Osteoblast (primary cell): ENCODE measurements at regions not wholly inside any gene's neighbourhood (a gene's known extent, or its start where the extent isn't known, plus 50 kb on each side); places are given as distances from the start of the nearest gene placed in this dataset.

Experiments
- DNase-seq: peaks from one replicate; pipeline ENCODE4 v3.0.0; 2011; ENCODE audit warnings: low spot score, mixed read lengths; ENCODE audit not compliant: insufficient read length; ENCODE audit errors: missing footprints
- H2AFZ ChIP-seq: 2 replicates; pipeline ENCODE4 v1.6.0; 2011; ENCODE audit warnings: mild to moderate bottlenecking, low read length
- H3K27ac ChIP-seq: 2 replicates; pipeline ENCODE4 v1.5.1; 2011; ENCODE audit warnings: mild to moderate bottlenecking, low read depth, low read length, moderate library complexity
- H3K27me3 ChIP-seq: 2 replicates; pipeline ENCODE4 v1.6.0; 2012; ENCODE audit warnings: mild to moderate bottlenecking, control low read depth, inconsistent platforms, low read length, moderate library complexity; ENCODE audit not compliant: insufficient read depth
- H3K36me3 ChIP-seq: 2 replicates; pipeline ENCODE4 v1.5.1; 2011; ENCODE audit warnings: mild to moderate bottlenecking, low read length, control low read depth, moderate library complexity; ENCODE audit not compliant: insufficient read depth
- H3K4me1 ChIP-seq: 2 replicates; pipeline ENCODE4 v1.5.1; 2011; ENCODE audit warnings: mild to moderate bottlenecking, low read length, control low read depth, moderate library complexity; ENCODE audit not compliant: insufficient read depth
- H3K4me2 ChIP-seq: 2 replicates; pipeline ENCODE4 v1.6.0; 2011; ENCODE audit warnings: mild to moderate bottlenecking, low read length; ENCODE audit not compliant: insufficient read depth
- H3K4me3 ChIP-seq: fragments of 200-600 bp; sonication (generic); 3 replicates; pipeline ENCODE4 v1.5.1; 2012; ENCODE audit warnings: mild to moderate bottlenecking, low read length, inconsistent platforms; ENCODE audit not compliant: insufficient read depth
- H3K79me2 ChIP-seq: 2 replicates; pipeline ENCODE4 v1.6.0; 2012; ENCODE audit warnings: mild to moderate bottlenecking, low read length, control low read depth, inconsistent platforms; ENCODE audit not compliant: insufficient read depth
- H3K9me3 ChIP-seq: 2 replicates; pipeline ENCODE4 v1.5.1; 2011; ENCODE audit warnings: low read depth, low read length, control low read depth
- H4K20me1 ChIP-seq: 2 replicates; pipeline ENCODE4 v1.6.0; 2012; ENCODE audit warnings: mild to moderate bottlenecking, low read length, control low read depth; ENCODE audit not compliant: insufficient read depth
- TF ChIP-seq, protein P1 (sequence below): IDR thresholded peaks from 2 replicates; pipeline ENCODE4 v1.5.1; 2011; ENCODE audit warnings: mild to moderate bottlenecking, low read depth, low read length, moderate library complexity; ENCODE audit errors: extremely low read depth

DNA sequence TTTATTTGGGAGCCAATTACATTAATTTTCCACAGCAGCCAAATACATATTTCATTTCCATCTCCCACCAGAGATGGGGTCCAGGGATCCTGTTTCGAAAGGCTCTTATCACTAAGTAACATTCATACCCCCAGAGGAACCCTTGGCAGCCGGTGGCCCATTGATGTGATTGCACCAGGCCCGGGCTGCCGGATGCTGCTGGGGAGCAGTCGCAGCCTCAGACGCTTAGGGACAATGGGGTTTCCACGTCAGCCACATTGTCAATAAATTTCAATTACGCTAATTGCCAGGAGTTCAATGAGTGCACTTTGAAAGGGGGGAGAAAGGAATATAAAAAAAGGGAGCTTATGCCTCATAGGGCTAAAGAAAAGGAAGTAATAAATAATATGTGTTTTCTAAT is 478.8 kb upstream of the ADAMTS16 start:
- no peaks in the 10 kb centered on the region for H3K79me2 ChIP-seq
- no peak overlapping the region for H3K27ac ChIP-seq
- H3K4me2 ChIP-seq: no peak overlapping the region
- no peaks in the 10 kb centered on the region for H3K9me3 ChIP-seq
- H3K27me3 ChIP-seq: no peaks in the 10 kb centered on the region
- H4K20me1 ChIP-seq: no peaks in the 10 kb centered on the region
- H3K36me3 ChIP-seq: no peaks in the 10 kb centered on the region
- no peak for DNase-seq
- no peak overlapping the region for H3K4me3 ChIP-seq
- H2AFZ ChIP-seq: no peak overlapping the region
- TF ChIP-seq, protein P1, sequence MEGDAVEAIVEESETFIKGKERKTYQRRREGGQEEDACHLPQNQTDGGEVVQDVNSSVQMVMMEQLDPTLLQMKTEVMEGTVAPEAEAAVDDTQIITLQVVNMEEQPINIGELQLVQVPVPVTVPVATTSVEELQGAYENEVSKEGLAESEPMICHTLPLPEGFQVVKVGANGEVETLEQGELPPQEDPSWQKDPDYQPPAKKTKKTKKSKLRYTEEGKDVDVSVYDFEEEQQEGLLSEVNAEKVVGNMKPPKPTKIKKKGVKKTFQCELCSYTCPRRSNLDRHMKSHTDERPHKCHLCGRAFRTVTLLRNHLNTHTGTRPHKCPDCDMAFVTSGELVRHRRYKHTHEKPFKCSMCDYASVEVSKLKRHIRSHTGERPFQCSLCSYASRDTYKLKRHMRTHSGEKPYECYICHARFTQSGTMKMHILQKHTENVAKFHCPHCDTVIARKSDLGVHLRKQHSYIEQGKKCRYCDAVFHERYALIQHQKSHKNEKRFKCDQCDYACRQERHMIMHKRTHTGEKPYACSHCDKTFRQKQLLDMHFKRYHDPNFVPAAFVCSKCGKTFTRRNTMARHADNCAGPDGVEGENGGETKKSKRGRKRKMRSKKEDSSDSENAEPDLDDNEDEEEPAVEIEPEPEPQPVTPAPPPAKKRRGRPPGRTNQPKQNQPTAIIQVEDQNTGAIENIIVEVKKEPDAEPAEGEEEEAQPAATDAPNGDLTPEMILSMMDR: no peak
- H3K4me1 ChIP-seq: no peaks in the 10 kb centered on the region

DNA sequence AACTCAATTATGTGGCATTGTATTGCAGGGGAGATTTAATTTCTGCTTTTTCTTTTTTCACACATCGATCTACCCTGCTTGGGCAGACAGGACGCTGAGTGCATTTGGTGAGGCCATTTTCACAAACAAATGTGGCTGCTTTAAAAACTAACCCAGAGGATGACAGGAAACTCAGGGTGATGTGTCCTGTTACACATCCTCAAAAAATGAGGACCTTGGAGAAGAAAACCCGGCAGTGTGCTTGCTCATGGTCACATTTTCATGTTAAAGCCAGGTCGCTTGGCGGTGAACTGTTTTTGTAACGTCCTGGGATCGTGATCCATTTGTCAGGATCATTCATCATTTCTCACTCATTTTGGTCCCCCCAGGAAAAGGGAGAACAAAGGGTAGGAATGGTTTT is 478.3 kb upstream of the ADAMTS16 start:
- no peaks in the 10 kb centered on the region for H3K27me3 ChIP-seq
- no peaks in the 10 kb centered on the region for H4K20me1 ChIP-seq
- H2AFZ ChIP-seq: no peak overlapping the region
- H3K4me2 ChIP-seq: no peak overlapping the region
- H3K36me3 ChIP-seq: no peaks in the 10 kb centered on the region
- no peak overlapping the region for H3K27ac ChIP-seq
- H3K9me3 ChIP-seq: no peaks in the 10 kb centered on the region
- no peaks in the 10 kb centered on the region for H3K79me2 ChIP-seq
- DNase-seq: no peak
- H3K4me3 ChIP-seq: no peak overlapping the region
- TF ChIP-seq, protein P1: no peak
- H3K4me1 ChIP-seq: no peaks in the 10 kb centered on the region

DNA sequence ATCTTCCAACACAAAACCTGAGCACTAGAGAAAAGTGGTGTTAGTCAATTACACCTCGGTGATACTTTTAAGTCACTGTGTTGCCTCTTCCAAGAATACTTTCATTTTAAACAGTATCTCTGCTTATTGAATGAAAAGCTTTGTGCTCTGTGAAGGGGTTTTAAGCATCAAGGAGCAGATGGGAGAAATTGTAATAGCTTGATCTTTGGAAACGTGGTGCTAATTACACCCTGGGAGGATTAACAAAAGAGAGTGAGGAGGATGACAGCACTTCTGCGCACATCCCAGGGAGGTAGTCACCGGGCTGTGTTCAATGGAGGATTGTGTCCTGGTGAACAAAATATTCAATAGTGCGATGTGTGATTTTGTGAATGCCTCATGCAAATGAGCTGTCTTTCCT is 477.4 kb upstream of the ADAMTS16 start:
- H3K9me3 ChIP-seq: no peaks in the 10 kb centered on the region
- H3K4me2 ChIP-seq: no peak overlapping the region
- no peaks in the 10 kb centered on the region for H3K36me3 ChIP-seq
- TF ChIP-seq, protein P1: no peak
- no peaks in the 10 kb centered on the region for H3K27me3 ChIP-seq
- no peak overlapping the region for H3K4me3 ChIP-seq
- no peaks in the 10 kb centered on the region for H3K79me2 ChIP-seq
- H3K4me1 ChIP-seq: no peaks in the 10 kb centered on the region
- DNase-seq: no peak
- H4K20me1 ChIP-seq: no peaks in the 10 kb centered on the region
- H2AFZ ChIP-seq: no peak overlapping the region
- no peak overlapping the region for H3K27ac ChIP-seq

DNA sequence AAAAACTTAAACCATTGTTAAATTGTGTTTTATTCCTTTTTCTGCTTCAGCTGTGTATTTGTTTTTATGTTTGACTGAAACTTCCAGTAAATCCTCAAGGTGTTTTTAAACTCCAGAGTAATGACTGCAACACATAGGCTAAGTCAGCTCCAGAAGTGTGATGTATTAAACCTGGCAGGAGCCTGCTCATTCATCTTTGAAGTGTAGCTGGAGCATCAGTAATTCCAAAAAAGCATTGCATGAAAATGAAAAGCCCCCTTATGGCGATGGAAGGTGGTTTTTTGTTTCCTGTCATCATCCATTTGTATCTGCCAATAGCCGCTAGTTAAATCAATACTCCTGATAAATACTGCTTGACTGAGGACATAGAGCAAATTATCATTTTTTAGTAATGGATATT is 474.2 kb upstream of the ADAMTS16 start:
- no peaks in the 10 kb centered on the region for H3K27me3 ChIP-seq
- H3K4me2 ChIP-seq: no peak overlapping the region
- H3K36me3 ChIP-seq: no peaks in the 10 kb centered on the region
- H4K20me1 ChIP-seq: no peaks in the 10 kb centered on the region
- no peak overlapping the region for H2AFZ ChIP-seq
- TF ChIP-seq, protein P1: no peak
- H3K27ac ChIP-seq: no peak overlapping the region
- H3K79me2 ChIP-seq: no peaks in the 10 kb centered on the region
- no peaks in the 10 kb centered on the region for H3K9me3 ChIP-seq
- DNase-seq: no peak
- H3K4me1 ChIP-seq: no peaks in the 10 kb centered on the region
- H3K4me3 ChIP-seq: no peak overlapping the region
